Uterus (tissue), 3 donors: ENCODE measurements at regions not wholly inside any gene's neighbourhood (a gene's known extent, or its start where the extent isn't known, plus 50 kb on each side); places are given as distances from the start of the nearest gene placed in this dataset.

Experiments
- DNase-seq, 2 donors: peaks; one replicate each; pipeline ENCODE4 v3.0.0-alpha.2; 2019 to 2020
- H3K27ac ChIP-seq, 2 donors: fragments of 200-600 bp; sonication (generic); 1 replicate in 1 of 2; 2 replicates in 1 of 2; pipeline ENCODE4 v1.5.1; 2016 to 2018
- H3K27me3 ChIP-seq, 2 donors: fragments of 200-600 bp; sonication (generic); one replicate each; pipeline ENCODE4 v1.5.1; 2018 to 2019; ENCODE audit warnings: control low read depth in 1 of 2
- H3K36me3 ChIP-seq, 2 donors: fragments of 200-600 bp; sonication (generic); one replicate each; pipeline ENCODE4 v1.5.1; 2019; ENCODE audit warnings: control low read depth in 1 of 2
- H3K4me1 ChIP-seq, 2 donors: fragments of 200-600 bp; sonication (generic); one replicate each; pipeline ENCODE4 v1.5.1; 2018 to 2019; ENCODE audit warnings: control low read depth in 1 of 2
- H3K4me3 ChIP-seq, 2 donors: fragments of 200-600 bp; sonication (generic); 1 replicate in 1 of 2; 2 replicates in 1 of 2; pipeline ENCODE4 v1.5.1; 2018 to 2019; ENCODE audit warnings: mild to moderate bottlenecking in 1 of 2
- H3K9me3 ChIP-seq, 2 donors: fragments of 200-600 bp; sonication (generic); one replicate each; pipeline ENCODE4 v1.5.1; 2019; ENCODE audit warnings: control low read depth in 1 of 2
- CTCF ChIP-seq, 4 experiments: fragments of 200-600 bp in 2 of 4; fragments of 450-650 bp in 2 of 4; sonication (generic) in 2 of 4; IDR thresholded peaks; one replicate each; pipeline ENCODE4 v1.5.1; 2016 to 2019; ENCODE audit warnings: antibody characterized with exemption in 4 of 4, mild to moderate bottlenecking in 2 of 4, moderate library complexity in 1 of 4
- POLR2A ChIP-seq, 2 donors: fragments of 450-650 bp; IDR thresholded peaks; one replicate each; pipeline ENCODE4 v1.6.1; 2016; ENCODE audit warnings: antibody characterized with exemption in 2 of 2, mild to moderate bottlenecking in 1 of 2, moderate library complexity in 1 of 2
- intact Hi-C: fragments of 100-400 bp; cut with DNase I; formaldehyde crosslinking; loops from one replicate; pipeline ENCODE4 v1.15.1; 2023; ENCODE audit warnings: low total_unique reads
- donor health status: DM: yes; HTN: yes; CAD: no.

- no peak for DNase-seq
- Histone ChIP-seq H3K4me1 (no peaks in the 10 kb centered on the region), H3K4me3 (no peak overlapping the region), H3K36me3 (no peaks in the 10 kb centered on the region), H3K9me3 (no peaks in the 10 kb centered on the region), H3K27me3 (no peaks in the 10 kb centered on the region), H3K27ac (no peak overlapping the region)
- TF ChIP-seq CTCF (IDR thresholded peaks at IDR 0.05) (no peak), POLR2A (IDR thresholded peaks at IDR 0.05) (no peak)
- intact Hi-C loops, result no loop called here
These were observed 124.0 kb downstream of the SPTSSA start for GRCh38 chr14:34338056-34338455.

- intact Hi-C loops, result no loop called here
- Histone ChIP-seq H3K4me1 (no peaks in the 10 kb centered on the region), H3K4me3 (no peak overlapping the region), H3K9me3 (no peaks in the 10 kb centered on the region), H3K36me3 (no peaks in the 10 kb centered on the region), H3K27me3 (no peaks in the 10 kb centered on the region), H3K27ac (no peak overlapping the region)
- TF ChIP-seq CTCF (IDR thresholded peaks at IDR 0.05) (no peak), POLR2A (IDR thresholded peaks at IDR 0.05) (no peak)
- no peak for DNase-seq
These were observed 125.5 kb downstream of the SPTSSA start for GRCh38 chr14:34336501-34336900.

- no peaks in the 10 kb centered on the region for H3K4me1 ChIP-seq
- H3K27ac ChIP-seq, result no peak overlapping the region
- H3K36me3 ChIP-seq, result no peaks in the 10 kb centered on the region
- no peak for TF ChIP-seq POLR2A (IDR thresholded peaks at IDR 0.05)
- no peak for TF ChIP-seq CTCF (IDR thresholded peaks at IDR 0.05)
- DNase-seq, result no peak
- H3K9me3 ChIP-seq, result no peaks in the 10 kb centered on the region
- no peak overlapping the region for H3K4me3 ChIP-seq
- intact Hi-C loops, result no loop called here
- H3K27me3 ChIP-seq, result no peaks in the 10 kb centered on the region
These were observed 126.1 kb downstream of the SPTSSA start for GRCh38 chr14:34335968-34336367.

GRCh38 chr14:34334329-34334728 is 127.7 kb downstream of the SPTSSA start:
- intact Hi-C loops, result no loop called here
- TF ChIP-seq CTCF (IDR thresholded peaks at IDR 0.05) (no peak), POLR2A (IDR thresholded peaks at IDR 0.05) (no peak)
- Histone ChIP-seq H3K27ac (peak overlapping the region in 1 of 2 donors; percentile 15), H3K9me3 (no peaks in the 10 kb centered on the region), H3K27me3 (no peaks in the 10 kb centered on the region), H3K4me1 (no peaks in the 10 kb centered on the region), H3K36me3 (no peaks in the 10 kb centered on the region), H3K4me3 (no peak overlapping the region)
- DNase-seq, result no peak

- TF ChIP-seq CTCF (IDR thresholded peaks at IDR 0.05) (peak; percentile 40 to 55 (median 49)), POLR2A (IDR thresholded peaks at IDR 0.05) (no peak)
- intact Hi-C loops, result no loop called here
- no peak overlapping the region for H3K27ac ChIP-seq
These were observed 130.1 kb downstream of the SPTSSA start for GRCh38 chr14:34331728-34332623.

More at GRCh38 chr14:34331728-34332623, 130.1 kb downstream of the SPTSSA start:
- Histone ChIP-seq H3K36me3 (no peaks in the 10 kb centered on the region), H3K4me3 (no peak overlapping the region), H3K9me3 (no peaks in the 10 kb centered on the region), H3K27me3 (no peaks in the 10 kb centered on the region), H3K4me1 (no peaks in the 10 kb centered on the region)
- peak; percentile 40 to 47 for DNase-seq
